Gastroesophageal sphincter (tissue), 4 donors: ENCODE measurements at regions not wholly inside any gene's neighbourhood (a gene's known extent, or its start where the extent isn't known, plus 50 kb on each side); places are given as distances from the start of the nearest gene placed in this dataset.

Experiments used
- ATAC-seq: fragments of 150-250 bp; one replicate; pipeline ENCODE4 v1.9.1; 2016; ENCODE audit warnings: mild to moderate bottlenecking, moderate library complexity
- H3K27ac ChIP-seq, 4 donors: fragments of 200-600 bp; sonication (generic) in 3 of 4; 1 replicate in 3 of 4; 2 replicates in 1 of 4; pipeline ENCODE4 v1.5.1; 2016 to 2019
- H3K27me3 ChIP-seq: fragments of 200-600 bp; sonication (generic); one replicate; pipeline ENCODE4 v1.5.1; 2019
- H3K36me3 ChIP-seq, 2 donors: fragments of 200-600 bp; sonication (generic); one replicate each; pipeline ENCODE4 v1.5.1; 2019; ENCODE audit warnings: control low read depth in 1 of 2
- H3K4me1 ChIP-seq, 3 donors: fragments of 200-600 bp; sonication (generic); 1 replicate in 2 of 3; 2 replicates in 1 of 3; pipeline ENCODE4 v1.5.1; 2016 to 2019; ENCODE audit warnings: control low read depth in 2 of 3
- H3K4me3 ChIP-seq, 2 donors: fragments of 200-600 bp; sonication (generic); one replicate each; pipeline ENCODE4 v1.5.1; 2019; ENCODE audit warnings: mild to moderate bottlenecking in 1 of 2, moderate library complexity in 1 of 2
- H3K9me3 ChIP-seq, 3 donors: fragments of 200-600 bp; sonication (generic); one replicate each; pipeline ENCODE4 v1.5.1; 2017 to 2019; ENCODE audit warnings: control low read depth in 2 of 3
- CTCF ChIP-seq, 4 experiments: fragments of 200-600 bp in 2 of 4; fragments of 450-650 bp in 2 of 4; sonication (generic) in 1 of 4; IDR thresholded peaks; one replicate each; pipeline ENCODE4 v1.5.1; 2017 to 2019; ENCODE audit warnings: antibody characterized with exemption in 4 of 4, mild to moderate bottlenecking in 2 of 4, moderate library complexity in 2 of 4
- EP300 ChIP-seq: sonication (generic); formaldehyde crosslinking; IDR thresholded peaks from one replicate; pipeline ENCODE4 v1.6.1; 2017; ENCODE audit warnings: antibody characterized with exemption, mild to moderate bottlenecking
- POLR2A ChIP-seq, 2 donors: fragments of 450-650 bp; IDR thresholded peaks; one replicate each; pipeline ENCODE4 v1.6.1; 2017; ENCODE audit warnings: antibody characterized with exemption in 2 of 2, mild to moderate bottlenecking in 2 of 2, moderate library complexity in 1 of 2
- POLR2AphosphoS5 ChIP-seq: sonication (generic); formaldehyde crosslinking; IDR thresholded peaks from one replicate; pipeline ENCODE4 v1.6.1; 2017; ENCODE audit warnings: antibody characterized with exemption
- WGBS, 2 donors: methylation state at CpG; one replicate each; pipeline ENCODE4 v1.1.5; 2018; ENCODE audit warnings: low coverage in 1 of 2; 5-methylcytosine and 5-hydroxymethylcytosine counted together

GRCh38 chr20:20808016-20808415 lies 95.6 kb upstream of the RALGAPA2 start:
- Histone ChIP-seq H3K36me3 (no peaks in the 10 kb centered on the region), H3K27me3 (peaks cover 18% of the 10 kb centered on the region), H3K4me3 (no peak overlapping the region), H3K27ac (no peak overlapping the region), H3K4me1 (no peaks in the 10 kb centered on the region), H3K9me3 (peaks cover 0 to 8% (median 0%) of the 10 kb centered on the region in 3 donors)
- TF ChIP-seq POLR2AphosphoS5 = no peak
- no peak for TF ChIP-seq CTCF (IDR thresholded peaks at IDR 0.05)
- TF ChIP-seq POLR2A (IDR thresholded peaks at IDR 0.05) = no peak
- no peak for TF ChIP-seq EP300
- WGBS, 2 donors = 64 to 73% methylated on average over 4 of the region's 4 CpGs
- no peak for ATAC-seq

- ATAC-seq = no peak
- WGBS, 2 donors = 67 to 69% methylated on average over 10 to 11 of the region's 12 CpGs
- Histone ChIP-seq H3K27me3 (peaks cover 15% of the 10 kb centered on the region), H3K4me3 (no peak overlapping the region), H3K36me3 (no peaks in the 10 kb centered on the region), H3K9me3 (peaks cover 0 to 8% (median 0%) of the 10 kb centered on the region in 3 donors), H3K27ac (no peak overlapping the region), H3K4me1 (no peaks in the 10 kb centered on the region)
- TF ChIP-seq CTCF (IDR thresholded peaks at IDR 0.05) (no peak), POLR2A (IDR thresholded peaks at IDR 0.05) (no peak), POLR2AphosphoS5 (no peak), EP300 (no peak)
Measured at GRCh38 chr20:20806121-20807095, 94.0 kb upstream of the RALGAPA2 start.

GRCh38 chr20:20803011-20803410 lies 90.6 kb upstream of the RALGAPA2 start:
- WGBS, 2 donors = 86 to 93% methylated on average over 1 to 3 of the region's 3 CpGs
- H3K4me1 ChIP-seq = no peaks in the 10 kb centered on the region
- ATAC-seq = no peak
- TF ChIP-seq POLR2AphosphoS5 (no peak), EP300 (no peak), CTCF (IDR thresholded peaks at IDR 0.05) (no peak), POLR2A (IDR thresholded peaks at IDR 0.05) (no peak)
- peaks cover 0 to 8% (median 0%) of the 10 kb centered on the region in 3 donors for H3K9me3 ChIP-seq
- peaks cover 4% of the 10 kb centered on the region for H3K27me3 ChIP-seq
- no peaks in the 10 kb centered on the region for H3K36me3 ChIP-seq
- no peak overlapping the region for H3K27ac ChIP-seq
- no peak overlapping the region for H3K4me3 ChIP-seq

- Histone ChIP-seq H3K27ac (no peak overlapping the region), H3K9me3 (peaks cover 0 to 8% (median 0%) of the 10 kb centered on the region in 3 donors), H3K36me3 (no peaks in the 10 kb centered on the region), H3K4me3 (no peak overlapping the region), H3K4me1 (no peaks in the 10 kb centered on the region), H3K27me3 (peaks cover 4% of the 10 kb centered on the region)
- 63 to 77% methylated on average over 3 of the region's 3 CpGs for WGBS, 2 donors
- TF ChIP-seq EP300 (no peak), CTCF (IDR thresholded peaks at IDR 0.05) (no peak), POLR2AphosphoS5 (no peak), POLR2A (IDR thresholded peaks at IDR 0.05) (no peak)
- ATAC-seq = no peak
Measured at GRCh38 chr20:20802328-20802727, 89.9 kb upstream of the RALGAPA2 start.
